HG03108 (cell line): ENCODE measurements at regions not wholly inside any gene's neighbourhood (a gene's known extent, or its start where the extent isn't known, plus 50 kb on each side); places are given as distances from the start of the nearest gene placed in this dataset.

ENCODE experiments used
- ATAC-seq: cut with Tn5 transposase; IDR thresholded peaks from one replicate; pipeline ENCODE4 v1.9.1; 2021; ENCODE audit warnings: moderate library complexity; ENCODE audit not compliant: unreplicated experiment

DNA sequence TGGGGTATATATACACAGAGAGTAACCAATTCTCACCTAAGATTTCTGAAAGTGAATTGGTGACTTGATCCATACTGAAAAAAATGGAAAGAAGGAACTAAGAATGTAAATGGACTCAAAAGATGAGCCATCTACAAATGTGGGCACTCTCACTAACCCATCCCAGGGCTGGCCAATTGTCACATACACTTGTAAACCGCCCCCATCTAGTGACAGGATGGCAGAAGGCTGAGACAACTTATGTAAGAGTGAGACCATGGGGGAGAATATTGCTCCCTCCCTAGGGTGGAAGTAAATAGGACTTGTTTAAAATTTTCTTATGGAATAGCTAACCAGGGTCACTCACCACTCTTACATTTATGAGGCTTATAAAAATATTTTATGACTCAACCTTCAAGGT lies 377.1 kb upstream of the ISX start:
- no peak for ATAC-seq

DNA sequence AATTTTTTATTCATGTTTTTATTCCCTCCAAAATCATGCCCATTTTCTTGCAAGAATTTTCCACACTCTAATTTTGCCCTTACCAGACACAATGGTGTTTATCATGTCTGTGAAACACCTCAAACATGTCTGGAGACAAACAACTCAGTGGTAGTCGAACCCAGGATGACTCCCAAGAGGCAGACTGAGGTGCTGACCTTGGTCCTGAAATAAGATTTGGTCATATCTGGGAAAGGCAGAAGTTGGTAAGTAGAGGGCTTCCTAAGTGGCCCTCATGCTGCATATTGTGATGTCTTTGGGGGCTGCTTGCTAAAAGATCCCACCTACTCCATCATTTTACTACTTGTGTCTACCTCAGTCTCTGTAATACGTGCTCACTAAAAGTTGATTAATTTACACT lies 369.4 kb upstream of the ISX start:
- no peak for ATAC-seq

DNA sequence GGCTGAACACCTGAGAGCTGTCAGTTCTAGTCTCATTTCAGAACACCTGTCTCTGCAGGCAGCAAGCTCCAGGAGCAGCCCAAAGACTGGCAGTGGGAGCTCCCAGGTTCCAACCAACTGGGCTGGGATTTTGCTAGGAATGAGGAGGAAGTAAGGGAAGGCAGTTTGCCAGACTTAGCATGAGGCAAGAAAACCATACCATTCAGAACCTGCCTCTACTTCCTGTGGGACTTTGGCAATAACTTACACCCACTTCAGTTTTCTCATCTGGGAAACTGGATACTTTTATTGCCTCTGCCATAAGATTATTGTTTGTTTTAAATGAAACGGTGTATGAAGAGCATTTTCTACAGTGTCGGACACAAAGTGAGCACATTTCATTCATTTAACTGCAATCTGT lies 363.7 kb upstream of the ISX start:
- ATAC-seq = no peak

DNA sequence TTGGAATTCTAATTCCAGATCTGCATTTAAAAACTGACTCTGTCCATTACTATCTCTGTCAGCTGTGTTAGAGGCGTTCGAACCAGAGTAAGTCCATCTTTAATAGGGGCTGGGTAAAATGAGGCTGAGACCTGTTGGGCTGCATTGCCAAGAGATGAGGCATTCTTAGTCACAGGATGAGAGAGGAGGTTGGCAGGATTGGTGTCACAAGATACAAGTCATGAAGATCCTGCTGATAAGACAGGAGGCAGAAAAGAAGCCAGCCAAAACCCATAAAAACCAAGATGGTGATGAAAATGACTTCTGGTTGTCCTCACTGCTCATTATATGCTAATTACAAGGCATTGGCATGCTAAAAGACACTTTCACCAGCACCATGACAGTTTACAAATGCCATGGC lies 356.3 kb upstream of the ISX start:
- no peak for ATAC-seq

DNA sequence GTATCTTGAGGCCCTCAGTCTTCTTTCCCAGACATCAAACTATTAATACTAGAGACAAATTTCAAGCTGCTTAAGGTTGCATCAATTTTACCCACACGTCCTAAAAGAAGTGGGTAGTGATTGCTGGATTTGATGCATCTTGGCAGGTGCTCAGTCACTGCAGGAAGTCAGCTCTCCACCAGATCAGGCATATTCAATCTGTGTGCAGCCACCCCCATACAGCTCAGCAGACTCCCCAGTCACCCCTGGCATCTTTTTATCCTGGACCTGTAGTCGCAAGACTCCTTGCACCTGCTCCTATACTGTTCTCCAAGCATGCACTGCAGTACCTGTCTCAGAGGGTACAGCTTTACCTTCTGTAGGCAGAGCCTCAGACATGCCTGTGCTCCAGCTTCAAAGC lies 343.1 kb upstream of the ISX start:
- ATAC-seq = no peak

DNA sequence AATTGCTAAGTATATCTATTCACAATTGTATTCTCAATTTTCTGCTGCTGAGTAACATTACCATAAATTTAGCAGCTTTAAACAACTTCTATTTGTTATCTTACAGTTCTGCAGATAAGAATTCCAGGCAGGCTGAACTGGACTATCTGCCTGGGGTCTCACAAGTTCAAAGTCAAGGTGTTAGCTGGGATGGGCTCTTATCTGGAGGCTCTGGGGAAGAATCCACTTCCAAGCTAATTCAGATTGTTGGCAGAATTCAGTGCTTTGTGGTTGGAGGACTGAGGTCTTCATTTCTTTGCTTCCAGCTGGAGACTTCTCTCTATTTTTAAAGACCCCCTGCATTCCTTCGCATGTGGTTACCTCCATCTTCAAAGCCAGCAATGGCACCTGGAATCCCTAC lies 329.9 kb upstream of the ISX start:
- ATAC-seq = no peak

DNA sequence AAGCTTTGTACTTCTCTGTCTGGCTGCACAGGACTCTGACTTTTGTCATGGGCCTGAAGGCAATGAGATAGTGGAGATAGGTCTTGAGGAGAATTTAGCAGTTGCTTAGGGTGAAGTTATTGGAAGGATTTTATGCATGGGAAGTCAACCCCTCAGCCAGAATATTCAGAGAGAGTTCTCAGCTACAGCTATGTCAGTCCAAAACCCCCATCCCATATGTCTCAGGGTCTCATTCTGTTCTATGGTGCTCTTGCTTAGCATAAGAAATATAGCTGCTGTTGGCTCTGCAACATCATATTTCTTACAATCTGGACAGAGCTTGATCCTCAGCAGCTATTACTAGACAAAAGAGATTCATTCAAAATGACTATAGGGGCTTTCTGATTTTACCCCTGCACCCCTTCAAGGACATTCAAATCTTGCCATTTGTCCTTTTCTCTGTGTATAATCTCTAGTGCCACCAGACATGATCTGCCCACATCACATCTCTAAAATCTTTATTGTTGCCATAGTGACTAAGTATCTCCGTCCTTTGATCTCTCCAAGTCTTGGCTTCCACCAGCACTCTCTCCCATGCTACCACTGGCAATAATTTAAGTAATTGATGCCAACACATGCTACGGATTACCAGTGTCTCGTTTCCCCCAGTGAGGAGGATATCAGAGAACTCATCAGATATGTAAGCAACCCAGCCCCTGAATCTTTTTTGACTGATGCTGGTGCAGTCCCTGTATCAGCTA lies 327.1 kb upstream of the ISX start:
- no peak for ATAC-seq

DNA sequence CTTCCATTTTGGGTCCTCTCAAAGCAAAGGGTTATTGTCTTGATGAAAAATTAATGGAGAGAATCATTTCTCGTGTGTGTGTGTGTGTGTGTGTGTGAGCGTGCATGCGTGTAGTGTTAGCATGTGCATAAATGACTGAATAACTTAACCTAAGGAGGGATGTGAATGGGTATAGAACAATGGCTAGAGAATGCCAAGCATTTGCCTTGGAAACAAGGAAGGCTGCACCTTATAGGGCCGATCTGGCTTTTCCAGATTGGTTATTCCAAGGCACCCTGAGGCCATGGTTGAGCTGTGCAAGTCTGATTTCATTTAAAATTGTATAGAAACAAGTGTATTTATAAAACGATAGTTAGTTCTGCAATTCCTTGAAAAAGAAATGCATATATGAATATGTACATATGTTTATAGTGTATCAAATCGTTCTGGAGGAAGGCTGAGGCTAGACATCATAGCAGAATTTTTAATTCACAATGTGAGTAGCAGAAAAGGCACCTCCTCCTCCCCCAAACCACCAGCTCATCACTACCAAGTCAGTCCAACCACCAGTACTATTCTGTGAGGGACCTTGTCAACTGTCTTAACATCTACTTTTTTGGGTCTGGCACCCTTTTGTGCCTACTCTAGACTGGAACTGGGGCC lies 322.7 kb upstream of the ISX start:
- ATAC-seq = no peak

DNA sequence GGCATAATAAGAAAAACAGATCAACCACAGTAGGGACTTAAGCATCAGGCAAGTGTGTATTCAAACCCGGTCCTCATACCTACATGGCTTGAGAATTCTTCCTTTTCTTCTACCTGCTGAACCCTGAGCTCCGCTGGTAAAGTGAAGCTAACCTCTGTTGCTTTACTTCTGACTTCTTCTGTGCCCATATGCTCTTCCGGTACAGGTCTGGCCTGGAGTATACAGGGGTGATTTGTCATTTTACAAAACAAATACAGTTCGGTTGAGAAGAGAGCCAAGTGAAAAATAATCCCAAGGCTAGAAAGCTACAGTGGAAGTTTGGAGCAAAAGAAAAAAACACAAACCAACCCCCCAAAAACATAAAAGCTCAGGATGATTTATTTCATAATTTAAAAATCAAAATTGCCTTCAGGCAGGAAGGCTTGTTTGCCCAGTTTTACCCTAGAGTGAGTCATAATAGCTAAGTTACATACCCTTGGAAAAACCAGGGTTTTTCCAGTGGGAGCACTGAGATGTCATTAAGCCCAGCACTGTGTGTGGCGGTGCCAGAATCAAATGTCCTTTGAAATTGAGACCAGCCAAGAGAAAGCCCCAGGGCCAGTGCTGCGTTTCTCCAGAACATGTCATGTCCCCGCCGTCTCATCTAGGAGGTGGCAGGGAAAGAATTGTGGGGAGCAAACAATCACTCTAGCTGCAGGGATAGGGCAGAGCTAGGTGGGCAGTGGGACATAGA lies 305.5 kb upstream of the ISX start:
- no peak for ATAC-seq

DNA sequence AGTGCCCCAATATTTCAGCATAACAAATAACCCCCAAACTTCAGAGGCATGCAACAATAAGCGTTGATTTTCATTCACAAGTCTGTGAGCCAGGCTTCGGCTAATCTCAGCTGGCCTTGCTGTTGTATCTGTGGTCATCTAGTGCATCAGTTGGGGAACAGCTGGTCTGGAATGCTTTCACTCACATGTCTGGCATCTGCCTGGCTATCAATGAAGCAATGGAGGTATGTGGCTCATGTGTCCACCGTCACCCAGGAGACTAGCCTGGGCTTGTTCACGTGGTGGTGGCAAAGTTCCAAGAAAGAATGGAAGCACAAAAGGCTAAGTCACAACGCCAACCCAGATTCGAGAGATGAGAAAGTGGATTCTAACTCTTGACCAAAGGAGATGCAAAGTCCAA lies 304.8 kb upstream of the ISX start:
- no peak for ATAC-seq

DNA sequence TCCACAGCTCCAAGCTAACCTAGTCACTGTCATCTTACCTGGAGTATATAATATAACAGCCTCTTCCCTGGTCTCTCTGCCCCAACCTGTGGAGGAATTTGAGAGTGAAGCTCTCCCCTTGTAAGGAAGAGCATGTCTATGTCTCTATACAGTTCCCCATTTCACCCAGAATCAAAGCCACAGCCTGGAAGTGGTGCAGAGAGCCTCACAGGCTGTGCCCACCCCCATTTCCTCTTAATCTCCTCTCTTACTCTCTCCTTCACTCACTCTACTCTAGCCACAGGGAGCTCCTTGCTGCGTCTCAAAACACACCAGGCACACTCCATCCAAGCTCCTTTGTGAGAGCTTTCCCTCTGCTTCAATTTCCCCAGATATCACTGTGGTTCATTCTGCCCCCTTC lies 302.5 kb upstream of the ISX start:
- no peak for ATAC-seq

DNA sequence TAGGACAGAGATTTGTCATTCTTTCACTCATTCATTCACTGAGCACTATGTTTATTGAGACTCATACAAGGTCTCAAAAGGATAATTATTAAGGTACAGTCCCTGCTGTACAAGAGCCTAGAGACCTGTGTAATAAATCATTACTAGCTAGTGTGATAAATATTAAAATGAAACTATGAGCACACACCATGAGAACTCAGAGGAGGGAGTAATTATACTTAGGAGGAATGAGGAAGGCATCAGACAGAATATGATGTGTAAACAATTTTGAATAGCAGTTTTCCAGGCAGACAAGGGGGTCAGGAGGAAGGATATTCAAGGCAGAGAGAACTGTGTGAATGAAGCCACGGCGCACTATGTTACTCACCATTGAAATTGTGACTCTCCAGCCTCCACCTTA lies 300.8 kb upstream of the ISX start:
- no peak for ATAC-seq

DNA sequence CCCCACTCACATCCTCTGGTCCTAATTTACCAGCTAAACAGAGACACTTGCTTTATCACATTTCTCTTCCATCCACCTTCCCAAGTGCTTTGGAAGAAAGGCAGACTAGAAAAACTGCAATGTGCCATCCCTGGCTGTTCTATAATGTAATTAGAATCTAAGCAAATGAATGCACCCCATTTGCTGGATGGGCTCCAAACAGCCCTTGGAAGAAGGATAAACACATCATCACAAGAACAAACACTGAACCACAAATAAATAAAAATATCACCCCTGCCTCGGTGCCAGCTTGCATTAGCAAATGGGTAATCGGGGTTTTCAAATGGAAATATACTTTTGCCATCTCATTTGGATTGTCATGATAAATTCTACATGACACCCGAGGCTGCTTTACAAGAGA lies 296.6 kb upstream of the ISX start:
- ATAC-seq = no peak

DNA sequence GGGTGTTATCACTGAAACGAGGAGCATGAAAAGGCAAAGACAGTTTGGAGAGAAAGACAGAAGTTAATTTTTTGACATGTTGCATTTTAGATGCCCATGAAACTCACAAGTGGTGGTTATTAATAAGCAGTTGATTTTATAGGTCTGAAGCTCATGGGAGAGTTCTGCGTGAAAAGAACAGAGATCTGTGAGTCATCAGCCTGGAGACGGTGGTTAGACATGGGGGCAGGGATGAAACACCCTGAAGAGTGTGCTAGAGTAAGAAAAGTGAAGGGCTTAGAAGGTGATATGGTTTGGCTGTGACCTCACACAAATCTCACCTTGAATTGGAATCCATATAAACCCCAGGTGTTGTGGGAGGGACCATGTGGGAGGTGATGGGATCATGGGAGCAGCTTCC lies 289.1 kb upstream of the ISX start:
- no peak for ATAC-seq

DNA sequence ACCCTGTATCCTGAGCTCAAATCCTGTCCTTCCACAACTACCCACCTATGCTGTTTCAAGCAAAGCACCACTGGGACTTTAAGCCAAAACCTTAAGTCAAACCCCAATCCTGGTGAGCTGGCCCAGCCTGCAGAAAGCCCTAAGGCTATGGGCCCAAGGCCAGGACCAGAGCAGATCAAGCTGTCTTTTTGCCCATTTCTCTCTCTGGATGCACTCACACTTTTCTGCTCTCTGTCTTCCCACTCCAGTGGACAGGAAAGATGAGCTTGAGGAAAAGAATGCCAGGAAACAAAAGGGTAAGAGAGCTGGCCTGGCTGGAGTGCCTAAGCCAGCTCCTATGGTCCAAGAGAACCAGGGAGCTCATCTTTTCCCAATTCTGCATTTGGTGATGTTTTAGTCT lies 284.3 kb upstream of the ISX start:
- ATAC-seq = no peak

DNA sequence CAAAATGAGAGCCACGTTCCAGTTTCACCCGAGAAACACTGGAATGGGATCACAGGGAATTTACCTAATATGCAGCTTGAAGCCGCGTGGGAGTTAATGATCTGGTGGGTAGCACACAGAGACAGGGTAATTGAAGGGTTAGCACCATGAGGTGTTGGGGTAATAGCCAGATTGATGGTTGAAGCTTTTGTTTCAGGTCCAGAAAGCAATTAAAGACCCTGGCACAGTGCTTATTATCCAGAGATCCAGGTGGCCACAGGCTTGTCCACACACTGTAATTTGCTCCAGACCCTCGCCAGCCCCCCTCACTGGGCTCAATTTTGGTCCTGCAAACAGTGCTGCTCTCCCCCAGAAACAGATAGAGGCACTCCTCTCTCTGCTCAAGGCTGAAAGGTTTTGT lies 282.5 kb upstream of the ISX start:
- no peak for ATAC-seq

DNA sequence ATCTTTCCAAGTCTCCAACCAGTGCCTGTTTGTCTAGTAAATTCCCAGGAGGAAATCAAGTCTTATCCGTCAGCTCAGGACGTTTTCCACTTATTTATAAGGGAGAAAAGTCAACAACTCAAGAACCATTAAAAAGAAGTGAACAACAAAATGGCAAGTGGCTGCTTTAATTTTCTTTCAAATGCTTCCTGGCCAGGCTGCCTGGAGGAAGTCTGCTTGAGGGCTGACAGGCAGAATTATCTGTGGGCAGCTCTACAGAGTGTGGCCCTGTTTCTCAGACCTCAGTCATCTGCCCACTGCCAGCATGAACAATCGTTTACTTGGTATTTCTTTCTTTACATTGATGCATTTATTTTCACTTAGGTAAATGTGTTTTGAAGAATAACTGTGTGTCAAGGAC lies 281.9 kb upstream of the ISX start:
- no peak for ATAC-seq

DNA sequence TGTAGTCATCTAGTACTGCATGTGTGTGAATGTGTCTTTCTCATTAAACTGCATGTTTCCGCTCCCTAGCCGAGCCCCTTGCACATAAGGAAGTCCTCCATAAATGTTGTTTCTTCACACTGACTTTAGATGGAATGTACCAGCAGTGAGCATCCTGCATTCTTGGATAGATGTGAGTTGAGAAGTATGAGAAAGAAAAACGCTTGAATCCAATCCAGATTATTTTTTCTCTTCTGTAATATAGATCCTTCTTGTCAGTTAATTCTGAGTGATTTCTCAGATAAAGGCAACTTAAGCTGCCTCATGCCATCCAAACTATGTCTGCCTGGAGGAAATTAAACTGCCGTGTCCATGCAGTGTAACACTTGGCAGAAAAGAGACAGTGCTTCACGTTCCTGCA lies 268.1 kb upstream of the ISX start:
- no peak for ATAC-seq

DNA sequence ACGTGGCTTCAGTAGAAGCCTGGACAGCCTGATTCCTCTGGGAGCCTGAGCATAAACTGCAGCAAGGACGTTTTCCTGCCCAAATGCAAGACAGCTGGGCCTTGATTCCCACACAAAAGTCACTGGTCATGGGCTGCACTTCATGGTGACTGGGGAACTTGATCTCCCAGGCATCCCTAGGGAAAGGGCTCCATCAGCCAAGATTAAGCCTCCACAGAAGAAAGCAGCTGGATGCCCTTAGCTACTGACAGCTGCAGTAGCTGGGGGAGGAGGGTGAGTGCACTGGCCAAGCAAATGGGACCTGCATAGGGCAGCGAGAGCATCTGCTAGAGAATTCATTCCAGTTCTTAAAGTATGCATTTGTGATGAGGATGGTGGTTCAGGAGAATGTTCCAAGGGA lies 267.4 kb upstream of the ISX start:
- no peak for ATAC-seq

DNA sequence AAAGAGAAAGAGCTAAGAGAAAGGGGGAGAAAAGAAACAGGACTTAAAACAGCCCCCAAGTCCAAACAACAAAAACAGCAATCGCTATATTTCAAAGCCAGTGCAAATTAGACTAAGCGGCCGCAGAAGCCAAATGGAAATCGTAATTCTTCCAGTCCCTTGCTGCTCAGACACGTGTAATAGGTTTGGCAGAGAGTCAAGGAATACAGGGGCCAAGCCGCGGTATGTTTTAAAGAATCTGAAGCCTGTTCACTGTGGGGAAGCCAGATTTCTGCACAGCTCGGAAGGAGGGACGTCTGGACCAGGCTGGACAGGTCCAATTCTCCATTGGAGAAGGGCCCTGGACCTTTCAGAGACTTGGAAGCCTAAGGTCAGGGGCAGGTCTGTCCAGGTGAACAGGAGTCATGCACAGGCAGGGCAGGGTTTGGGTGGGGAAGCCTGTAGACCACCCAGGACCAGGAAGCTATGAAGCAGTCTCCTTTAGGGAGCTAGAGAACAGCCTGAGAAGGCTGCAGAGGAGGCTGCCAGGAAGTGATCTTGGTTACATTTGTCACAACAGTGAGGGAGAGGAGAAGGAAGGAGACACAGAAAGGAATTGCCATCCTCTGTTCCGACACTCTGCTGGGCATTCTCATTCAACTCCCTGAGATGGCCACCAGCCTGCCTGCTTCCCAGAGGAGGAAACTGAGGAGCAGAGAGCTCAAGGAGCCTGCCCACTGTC lies 265.5 kb upstream of the ISX start:
- no peak for ATAC-seq

DNA sequence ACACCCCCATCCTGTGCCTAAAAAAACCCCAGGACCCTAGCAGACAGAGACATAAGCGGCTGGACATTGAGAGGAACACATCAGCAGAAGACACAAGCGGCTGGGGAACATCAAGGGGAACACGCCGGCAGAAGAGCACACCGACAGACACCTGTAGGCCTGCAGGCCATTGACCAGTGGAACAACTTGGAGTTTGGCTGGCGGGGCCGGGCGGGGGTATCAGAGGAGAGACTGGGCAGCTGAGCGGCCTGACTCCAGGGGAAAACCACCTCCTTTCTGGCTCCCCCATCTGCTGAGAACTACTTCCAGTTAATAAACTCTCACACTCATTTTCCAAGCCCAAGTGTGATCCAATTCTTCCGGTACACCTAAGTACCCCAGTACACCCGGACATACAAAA lies 264.7 kb upstream of the ISX start:
- no peak for ATAC-seq

DNA sequence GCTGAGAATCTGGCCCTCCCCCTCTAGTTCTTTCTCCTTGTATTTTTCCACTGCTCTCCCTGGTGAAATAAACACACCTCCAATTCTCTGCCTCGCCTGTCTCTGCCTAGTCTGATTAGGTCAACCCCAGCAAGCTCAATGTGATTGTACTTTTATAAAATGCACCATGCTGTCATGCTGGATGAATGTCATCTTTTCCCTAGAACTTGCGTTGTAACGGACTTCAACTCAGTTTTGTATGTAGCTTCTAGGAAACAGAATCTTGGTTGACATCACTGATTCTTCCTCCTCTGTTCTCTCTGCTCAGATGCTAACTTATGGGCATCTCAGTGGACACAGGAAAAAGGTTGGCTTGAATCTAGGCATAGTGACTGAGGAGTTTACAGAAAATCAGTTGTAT lies 261.9 kb upstream of the ISX start:
- ATAC-seq = no peak
